ENCODE measurements at regions not wholly inside any gene's neighbourhood (a gene's known extent, or its start where the extent isn't known, plus 50 kb on each side); places are given as distances from the start of the nearest gene placed in this dataset.

- DNase-seq (ENCODE audit: low read depth), result no peak
- H3K4me3 ChIP-seq (ENCODE audit: low read depth, low read length), result no peak overlapping the region
- no peak for TF ChIP-seq CTCF (conservative IDR thresholded peaks at IDR 0.05; ENCODE audit: low read depth, low read length)
Observed at GRCh38 chr2:216994353-216994854, 134.5 kb upstream of the TNP1 start.

- TF ChIP-seq CTCF (conservative IDR thresholded peaks at IDR 0.05; ENCODE audit: low read depth, low read length), result no peak
- no peak overlapping the region for H3K4me3 ChIP-seq (ENCODE audit: low read depth, low read length)
- no peak for DNase-seq (ENCODE audit: low read depth)
Observed at GRCh38 chr2:216992056-216992675, 132.3 kb upstream of the TNP1 start.

- no peak for DNase-seq (ENCODE audit: low read depth)
- TF ChIP-seq CTCF (conservative IDR thresholded peaks at IDR 0.05; ENCODE audit: low read depth, low read length), result no peak
Observed at GRCh38 chr2:216991563-216991962, 131.7 kb upstream of the TNP1 start.

GRCh38 chr2:216989340-216990129 is 129.7 kb upstream of the TNP1 start:
- no peak for DNase-seq (ENCODE audit: low read depth)
- no peak overlapping the region for H3K4me3 ChIP-seq (ENCODE audit: low read depth, low read length)
- TF ChIP-seq CTCF (conservative IDR thresholded peaks at IDR 0.05; ENCODE audit: low read depth, low read length), result peak; percentile 22

More at GRCh38 chr2:216991563-216991962, 131.7 kb upstream of the TNP1 start:
- no peak overlapping the region for H3K4me3 ChIP-seq (ENCODE audit: low read depth, low read length)

- H3K4me3 ChIP-seq (ENCODE audit: low read depth, low read length), result no peak overlapping the region
- TF ChIP-seq CTCF (conservative IDR thresholded peaks at IDR 0.05; ENCODE audit: low read depth, low read length), result no peak
- DNase-seq (ENCODE audit: low read depth), result no peak
Observed at GRCh38 chr2:216987252-216987821, 127.5 kb upstream of the TNP1 start.

GRCh38 chr2:216985658-216986141 is 125.8 kb upstream of the TNP1 start:
- DNase-seq (ENCODE audit: low read depth), result no peak
- H3K4me3 ChIP-seq (ENCODE audit: low read depth, low read length), result no peak overlapping the region
- TF ChIP-seq CTCF (conservative IDR thresholded peaks at IDR 0.05; ENCODE audit: low read depth, low read length), result no peak

Data from epithelial cell of proximal tubule (primary cell).